Stimulated activated naive CD8-positive, alpha-beta T cell treated with anti-CD3 and anti-CD28 coated beads, Interleukin-15, Interleukin-2, amounts not matched to agents 100 U/mL and 50 U/mL, for 24 hours (primary cell): ENCODE measurements at regions not wholly inside any gene's neighbourhood (a gene's known extent, or its start where the extent isn't known, plus 50 kb on each side); places are given as distances from the start of the nearest gene placed in this dataset.
A peak's percentile ranks its signal among the peaks of the same experiment; 100 is the strongest.

ENCODE experiments used
- ATAC-seq: fragments of 150-1000 bp; cut with Tn5 transposase; one replicate; pipeline ENCODE4 v1.10.0; 2021
- DNase-seq: peaks from one replicate; pipeline ENCODE4 v3.0.0; 2021

DNA sequence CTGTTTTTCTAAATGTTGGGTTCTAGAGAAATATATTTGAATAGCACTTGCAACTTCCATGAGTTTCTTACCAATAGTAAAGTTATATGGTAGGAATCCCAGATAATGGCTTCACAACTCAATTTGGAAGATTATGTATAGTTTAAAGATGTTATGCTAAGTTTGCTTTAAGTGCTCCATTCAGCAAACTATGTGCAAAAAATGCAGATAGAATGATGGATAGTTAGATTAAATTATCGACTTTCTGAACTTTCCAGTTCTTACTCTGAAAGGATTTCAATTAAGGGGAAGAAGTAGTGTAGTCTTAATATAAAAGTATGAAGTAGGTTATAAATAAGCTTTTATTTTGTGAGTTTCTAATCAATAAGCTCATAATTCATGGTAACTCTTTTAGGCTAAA, 60.7 kb upstream of the NFKB1 start:
- no peak for ATAC-seq
- no peak for DNase-seq

DNA sequence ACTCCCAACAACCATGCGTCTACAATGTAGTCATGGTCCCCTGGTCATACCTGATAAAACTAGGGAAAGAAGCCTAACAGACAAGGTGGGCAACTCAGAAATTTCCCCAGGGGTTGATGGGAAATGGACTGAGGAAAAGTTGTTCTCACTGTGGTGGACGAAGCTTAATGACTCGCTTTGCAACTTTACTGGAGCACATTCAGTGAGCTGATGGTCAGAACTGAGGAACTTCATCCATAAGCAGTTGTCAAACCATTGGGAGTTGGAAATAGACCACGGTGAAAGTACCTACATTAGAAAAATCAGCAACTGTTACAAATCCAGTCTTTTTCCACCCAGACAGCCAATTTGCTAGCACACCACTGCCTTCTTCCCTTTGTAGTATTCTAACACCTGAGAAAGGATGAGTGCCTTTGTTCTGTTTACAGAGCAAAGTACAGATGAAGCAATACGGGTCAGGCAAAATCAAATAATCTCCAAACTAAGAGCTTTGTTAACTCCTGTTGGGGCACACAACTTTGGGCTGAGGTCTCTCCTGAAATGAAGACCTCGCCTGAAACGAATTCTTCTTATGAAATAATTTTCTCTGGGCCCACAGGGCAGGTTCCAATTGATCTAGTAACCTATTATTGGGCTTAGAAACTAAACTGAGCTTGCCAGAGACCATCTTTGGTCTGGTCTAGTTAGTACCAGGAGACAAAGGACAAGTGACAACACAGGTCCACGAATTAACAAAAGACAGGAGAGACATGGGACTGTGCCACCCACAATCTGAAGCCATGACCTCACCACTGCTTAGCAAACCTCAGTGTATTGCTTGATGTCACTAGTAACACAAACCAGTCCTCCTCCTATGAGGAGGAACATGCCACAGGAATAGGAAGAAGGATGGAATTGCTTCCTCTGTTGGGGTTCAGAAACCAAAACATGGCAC, 58.9 kb upstream of the NFKB1 start:
- no peak for ATAC-seq
- no peak for DNase-seq

DNA sequence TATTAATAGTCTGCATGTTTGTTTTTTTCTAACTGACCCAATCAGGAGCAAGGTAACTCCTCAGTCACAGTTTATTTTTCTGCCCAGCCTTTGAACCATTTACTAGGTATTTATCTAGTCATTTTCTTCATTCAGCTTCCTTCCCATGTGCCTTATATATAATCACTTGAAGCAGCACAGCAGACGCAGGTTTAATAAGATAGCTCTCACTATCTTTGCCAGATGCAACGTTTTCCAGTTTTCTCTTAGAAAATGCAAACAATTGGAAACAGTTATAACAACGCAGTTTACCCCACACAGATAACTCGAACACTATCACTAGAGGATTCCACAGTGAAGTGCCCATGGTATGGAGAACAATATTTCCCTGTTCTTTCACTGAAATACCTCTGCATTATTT, 56.4 kb upstream of the NFKB1 start:
- ATAC-seq (no peak), DNase-seq (no peak)

DNA sequence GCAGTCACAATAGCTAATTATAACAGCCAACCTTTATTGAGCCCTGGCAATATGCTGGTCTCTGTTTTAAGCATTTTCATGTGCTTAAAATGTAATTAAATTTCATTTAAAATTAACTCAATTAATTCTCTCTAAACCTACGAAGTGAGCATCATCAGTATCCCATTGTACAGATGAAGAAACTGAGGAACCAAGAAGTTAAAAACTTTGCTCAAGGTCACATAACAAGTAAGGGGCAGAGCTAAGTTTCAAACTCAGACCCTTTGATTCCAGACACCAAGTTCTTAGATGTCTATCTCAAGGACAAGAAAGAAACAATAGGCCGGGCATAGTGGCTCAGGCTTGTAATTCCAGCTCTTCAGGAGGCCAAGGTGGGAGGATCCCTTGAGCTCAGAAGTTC, 55.9 kb upstream of the NFKB1 start:
- ATAC-seq, result no peak
- DNase-seq, result no peak

DNA sequence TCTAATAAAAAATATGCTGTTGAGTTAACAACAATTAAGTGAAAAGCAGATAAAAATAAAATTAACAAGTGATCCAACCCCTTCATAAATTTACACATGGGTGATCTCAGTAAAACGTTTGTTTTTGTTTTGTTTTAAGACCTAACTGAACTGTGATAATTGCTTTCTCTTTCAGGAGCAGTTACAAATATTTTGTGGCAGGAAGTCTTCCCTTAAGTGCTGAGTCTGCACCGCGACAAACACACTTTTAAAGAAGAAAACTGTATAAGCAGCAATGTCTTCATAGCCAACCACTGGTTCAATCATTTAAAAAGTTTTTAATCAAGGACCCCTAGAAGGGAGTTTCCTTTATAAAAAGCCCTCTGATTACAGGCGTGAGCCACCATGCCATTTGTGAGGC, 53.7 kb upstream of the NFKB1 start:
- no peak for DNase-seq
- ATAC-seq, result no peak

DNA sequence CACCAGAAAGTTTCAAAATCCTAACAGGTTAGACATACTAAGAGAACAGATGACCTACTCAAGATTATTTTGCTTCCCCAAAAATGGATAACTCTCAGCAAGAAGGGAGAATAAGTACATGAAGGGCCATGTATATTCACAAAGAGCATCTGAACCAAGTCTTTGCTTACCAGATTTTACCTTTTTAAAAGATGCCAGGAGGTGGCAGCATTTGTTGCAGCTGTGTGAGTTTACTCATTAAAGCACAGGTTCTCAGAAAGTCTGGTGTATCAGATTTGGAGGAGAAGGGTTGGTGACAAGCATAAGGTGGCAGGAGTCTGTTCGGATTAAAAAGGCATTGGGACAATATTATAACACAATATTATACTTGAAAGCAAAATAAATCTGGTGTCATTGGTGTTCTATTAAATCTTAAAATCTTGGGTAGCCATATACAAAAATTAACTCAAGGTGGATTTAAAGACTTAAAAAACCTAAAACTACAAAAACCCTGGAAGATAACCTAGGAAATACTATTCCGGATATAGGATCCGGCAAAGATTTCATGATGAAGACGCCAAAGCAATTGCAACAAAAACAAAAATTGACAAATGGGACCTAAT, 51.3 kb upstream of the NFKB1 start:
- DNase-seq, result peak; percentile 45
- peak; percentile 68 for ATAC-seq

DNA sequence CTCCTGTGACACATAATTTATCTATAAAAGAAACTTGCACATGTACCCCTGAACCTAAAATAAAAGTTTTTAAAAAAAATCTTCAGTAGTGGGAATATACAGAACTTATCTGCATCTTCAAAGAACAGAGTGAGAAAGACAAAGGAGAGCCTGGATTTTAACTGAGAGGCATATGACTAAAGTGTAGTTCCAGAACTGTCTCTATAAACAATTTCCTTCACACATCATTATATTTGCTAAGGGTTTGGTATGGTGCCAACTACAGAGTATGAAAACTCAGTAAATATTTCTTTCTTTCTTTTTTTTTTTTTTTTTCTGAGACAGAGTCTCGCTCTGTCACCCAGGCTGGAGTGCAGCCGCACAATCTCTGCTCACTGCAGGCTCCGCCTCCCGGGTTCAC, 49.9 kb upstream of the NFKB1 start:
- ATAC-seq, result no peak
- DNase-seq, result no peak
